Endothelial cell of umbilical vein (primary cell): ENCODE measurements at regions not wholly inside any gene's neighbourhood (a gene's known extent, or its start where the extent isn't known, plus 50 kb on each side); places are given as distances from the start of the nearest gene placed in this dataset.

ENCODE experiments used
- BruUV-seq: library from RNA; stranded (reverse); fragments of 400-500 nt; replicated peaks from 2 replicates; lab custom pipeline; 2021; lab: Mats Ljungman, UMichigan
- CTCF ChIA-PET: fragments of 300-600, 350-600 bp; sonication (Branson Sonifier 250); formaldehyde crosslinking; loops from one replicate; lab custom pipeline; 2021; ENCODE audit warnings: antibody characterized with exemption, inconsistent platforms; lab: Charles Lee
- POLR2A ChIA-PET: fragments of 300-600, 350-600 bp; sonication (Branson Sonifier 250); formaldehyde crosslinking; loops from one replicate; lab custom pipeline; 2021; ENCODE audit warnings: antibody characterized with exemption, inconsistent platforms; lab: Charles Lee
- DNase-seq: peaks from one replicate; pipeline ENCODE4 v3.0.0-alpha.2; 2011; ENCODE audit warnings: low read depth, low spot score
- FAIRE-seq: peaks from 2 replicates; lab custom pipeline; 2011; peaks lifted over from hg19 to GRCh38; lab: Jason Lieb, UNC
- H2AFZ ChIP-seq: 2 replicates; pipeline ENCODE4 v1.6.0; 2012; ENCODE audit warnings: low read depth, low read length, control low read depth, inconsistent platforms
- H3K27ac ChIP-seq: 2 replicates; pipeline ENCODE4 v1.5.1; 2011; ENCODE audit warnings: low read depth, mild to moderate bottlenecking, control low read depth, low read length, moderate library complexity; ENCODE audit not compliant: insufficient read depth
- H3K27me3 ChIP-seq, 2 experiments: 2 replicates each; pipeline versions ENCODE4 v1.6.0 to v1.6.1; 2011; ENCODE audit warnings: low read length in 2 of 2, mixed read lengths in 1 of 2; ENCODE audit not compliant: control insufficient read depth in 2 of 2, insufficient read depth in 2 of 2
- H3K36me3 ChIP-seq, 2 experiments: 2 replicates in 1 of 2; 3 replicates in 1 of 2; pipeline ENCODE4 v1.5.1; 2011; ENCODE audit warnings: low read length in 2 of 2, mild to moderate bottlenecking in 1 of 2, moderate library complexity in 1 of 2; ENCODE audit not compliant: control insufficient read depth in 2 of 2, insufficient read depth in 2 of 2; ENCODE audit errors: extremely low read depth in 1 of 2
- H3K4me1 ChIP-seq: 3 replicates; pipeline ENCODE4 v1.5.1; 2011; ENCODE audit warnings: mild to moderate bottlenecking, low read length; ENCODE audit not compliant: control insufficient read depth, insufficient read depth; ENCODE audit errors: extremely low read depth
- H3K4me2 ChIP-seq: 2 replicates; pipeline ENCODE4 v1.6.1; 2011; ENCODE audit warnings: low read length, control low read depth, mixed read lengths; ENCODE audit not compliant: insufficient read depth
- H3K4me3 ChIP-seq, 3 experiments: fragments of 200-600 bp in 1 of 3; sonication (generic), shearing (Covaris generic) in 1 of 3; replicated peaks in 1 of 3; 2 replicates each; pipeline ENCODE4 v1.5.1; 2011 to 2016; ENCODE audit warnings: control low read depth in 3 of 3, low read length in 3 of 3, mild to moderate bottlenecking in 2 of 3, inconsistent platforms in 1 of 3, low read depth in 1 of 3, moderate library complexity in 1 of 3; ENCODE audit not compliant: insufficient read depth in 1 of 3
- H3K79me2 ChIP-seq: 2 replicates; pipeline ENCODE4 v1.6.0; 2012; ENCODE audit warnings: low read length, inconsistent platforms; ENCODE audit not compliant: control insufficient read depth, insufficient read depth
- H3K9ac ChIP-seq: replicated peaks from 2 replicates; pipeline ENCODE3; 2011; ENCODE audit warnings: low read length, control low read depth; ENCODE audit not compliant: insufficient read depth; ENCODE audit errors: extremely low read depth
- H3K9me1 ChIP-seq: replicated peaks from 3 replicates; pipeline ENCODE4 v1.6.0; 2011; ENCODE audit warnings: mild to moderate bottlenecking, low read length; ENCODE audit not compliant: control insufficient read depth, insufficient read depth; ENCODE audit errors: extremely low read depth
- H3K9me3 ChIP-seq: replicated peaks from 2 replicates; pipeline ENCODE4 v1.5.1; 2012; ENCODE audit warnings: low read length, inconsistent platforms; ENCODE audit not compliant: control insufficient read depth, insufficient read depth
- H4K20me1 ChIP-seq: replicated peaks from 2 replicates; pipeline ENCODE3; 2011; ENCODE audit warnings: mild to moderate bottlenecking, low read length; ENCODE audit not compliant: control insufficient read depth, insufficient read depth; ENCODE audit errors: extremely low read depth
- FOS ChIP-seq: IDR thresholded peaks from 2 replicates; pipeline ENCODE4 v1.6.1; 2011; ENCODE audit warnings: mild to moderate bottlenecking, low read length, moderate library complexity, borderline replicate concordance; ENCODE audit not compliant: insufficient read depth
- GATA2 ChIP-seq: IDR thresholded peaks from 2 replicates; pipeline ENCODE4 v1.7.0; 2011; ENCODE audit warnings: low read depth, mild to moderate bottlenecking, moderate library complexity, mixed read lengths, low read length; ENCODE audit not compliant: insufficient read length, insufficient read depth
- MYC ChIP-seq: IDR thresholded peaks from one replicate; pipeline ENCODE4 v1.6.1; 2011; ENCODE audit warnings: mild to moderate bottlenecking, low read depth, low read length
- POLR2AphosphoS5 ChIP-seq: IDR thresholded peaks from 2 replicates; pipeline ENCODE4 v1.6.1; 2012; ENCODE audit warnings: low read depth, mild to moderate bottlenecking, control low read depth, low read length, moderate library complexity; ENCODE audit not compliant: insufficient read depth
- dilution Hi-C: fragments of 300-500 bp; cut with MboI; formaldehyde crosslinking; loops from one replicate; pipeline ENCODE4 v1.15.0; 2019; ENCODE audit warnings: low sequenced_read_pairs; ENCODE audit not compliant: extremely low pct_ligation_motif_present
- intact Hi-C: fragments of 100-400 bp; cut with micrococcal nuclease; formaldehyde crosslinking; loops from one replicate; pipeline ENCODE4 v1.10.0; 2022
- TF ChIP-seq, protein P1 (sequence below), 2 donors: IDR thresholded peaks; 1 replicate in 1 of 2; 2 replicates in 1 of 2; pipeline ENCODE4 v1.5.1; 2011; ENCODE audit warnings: low read length in 2 of 2, mild to moderate bottlenecking in 2 of 2, moderate library complexity in 2 of 2, control low read depth in 1 of 2, inconsistent platforms in 1 of 2, low read depth in 1 of 2; ENCODE audit not compliant: insufficient read depth in 1 of 2; ENCODE audit errors: extremely low read depth in 1 of 2
- TF ChIP-seq, protein P2 (sequence below): IDR thresholded peaks from 2 replicates; pipeline ENCODE4 v1.6.1; 2011; ENCODE audit not compliant: insufficient read depth, insufficient read length

DNA sequence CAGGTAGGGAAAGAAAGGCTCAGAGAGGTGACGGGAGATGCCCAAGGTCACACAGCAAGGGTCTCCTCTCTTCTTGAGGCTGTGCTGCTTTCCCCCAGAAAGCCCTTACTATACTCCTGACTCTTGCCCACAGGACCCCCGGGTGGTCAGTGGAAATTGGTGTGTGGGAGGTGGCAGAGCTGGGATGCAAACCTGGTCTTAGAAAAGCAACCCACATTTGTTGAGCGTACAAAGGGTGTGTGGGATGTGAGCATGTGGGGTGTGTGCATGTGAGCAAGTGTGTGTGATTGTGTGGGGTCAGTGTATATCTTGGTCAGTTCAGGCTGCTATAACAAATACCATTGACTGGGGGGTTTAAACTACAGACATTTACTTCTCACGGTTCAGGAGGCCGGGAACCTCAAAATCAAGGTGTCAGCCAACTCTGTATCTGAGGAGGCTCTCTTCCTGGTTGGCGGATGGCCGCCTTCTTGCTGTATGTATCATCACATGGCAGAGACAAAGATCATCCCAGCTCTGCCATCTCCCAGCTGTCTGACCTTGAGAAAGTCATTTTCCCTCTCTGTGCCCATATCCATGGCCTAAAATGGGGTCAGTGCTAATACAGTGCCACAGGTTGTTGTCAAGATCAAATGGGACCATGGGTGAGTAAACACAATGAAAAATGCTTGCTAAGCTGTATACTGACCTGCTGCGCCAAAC is 268.5 kb downstream of the PTPRU start:
- no peak overlapping the region for H3K4me3 ChIP-seq
- H3K9me1 ChIP-seq: no peaks in the 10 kb centered on the region
- FAIRE-seq (no peak), DNase-seq (no peak)
- intact Hi-C loops (no loop called here), dilution Hi-C loops (no loop called here)
- no peak overlapping the region for H2AFZ ChIP-seq
- no peak overlapping the region for H3K27ac ChIP-seq
- no peak overlapping the region for H3K4me2 ChIP-seq
- BruUV-seq: no TSS peak
- H3K9me3 ChIP-seq: no peaks in the 10 kb centered on the region
- H3K36me3 ChIP-seq: no peaks in the 10 kb centered on the region
- CTCF ChIA-PET: no interaction called here
- TF ChIP-seq POLR2AphosphoS5 (no peak), MYC (no peak), FOS (no peak), GATA2 (no peak)
- TF ChIP-seq, protein P1, sequence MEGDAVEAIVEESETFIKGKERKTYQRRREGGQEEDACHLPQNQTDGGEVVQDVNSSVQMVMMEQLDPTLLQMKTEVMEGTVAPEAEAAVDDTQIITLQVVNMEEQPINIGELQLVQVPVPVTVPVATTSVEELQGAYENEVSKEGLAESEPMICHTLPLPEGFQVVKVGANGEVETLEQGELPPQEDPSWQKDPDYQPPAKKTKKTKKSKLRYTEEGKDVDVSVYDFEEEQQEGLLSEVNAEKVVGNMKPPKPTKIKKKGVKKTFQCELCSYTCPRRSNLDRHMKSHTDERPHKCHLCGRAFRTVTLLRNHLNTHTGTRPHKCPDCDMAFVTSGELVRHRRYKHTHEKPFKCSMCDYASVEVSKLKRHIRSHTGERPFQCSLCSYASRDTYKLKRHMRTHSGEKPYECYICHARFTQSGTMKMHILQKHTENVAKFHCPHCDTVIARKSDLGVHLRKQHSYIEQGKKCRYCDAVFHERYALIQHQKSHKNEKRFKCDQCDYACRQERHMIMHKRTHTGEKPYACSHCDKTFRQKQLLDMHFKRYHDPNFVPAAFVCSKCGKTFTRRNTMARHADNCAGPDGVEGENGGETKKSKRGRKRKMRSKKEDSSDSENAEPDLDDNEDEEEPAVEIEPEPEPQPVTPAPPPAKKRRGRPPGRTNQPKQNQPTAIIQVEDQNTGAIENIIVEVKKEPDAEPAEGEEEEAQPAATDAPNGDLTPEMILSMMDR (IDR thresholded peaks at IDR 0.05; ENCODE audit: extremely low read depth in 1 of 2, insufficient read depth in 1 of 2, low read depth in 1 of 2, low read length in 2 of 2): no peak
- TF ChIP-seq, protein P2, sequence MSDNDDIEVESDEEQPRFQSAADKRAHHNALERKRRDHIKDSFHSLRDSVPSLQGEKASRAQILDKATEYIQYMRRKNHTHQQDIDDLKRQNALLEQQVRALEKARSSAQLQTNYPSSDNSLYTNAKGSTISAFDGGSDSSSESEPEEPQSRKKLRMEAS: no peak
- POLR2A ChIA-PET: no interaction called here
- H4K20me1 ChIP-seq: no peaks in the 10 kb centered on the region
- no peak overlapping the region for H3K9ac ChIP-seq
- no peaks in the 10 kb centered on the region for H3K4me1 ChIP-seq
- H3K27me3 ChIP-seq: no peaks in the 10 kb centered on the region
- no peaks in the 10 kb centered on the region for H3K79me2 ChIP-seq
